HG02870 (cell line): ENCODE measurements at regions not wholly inside any gene's neighbourhood (a gene's known extent, or its start where the extent isn't known, plus 50 kb on each side); places are given as distances from the start of the nearest gene placed in this dataset.
"Not testable (repeated sequence)": the region's sequence is repeated elsewhere in the genome, so short reads cannot be mapped to it uniquely, and the experiment has no call there.

Source experiments
- ATAC-seq: cut with Tn5 transposase; IDR thresholded peaks from one replicate; pipeline ENCODE4 v1.9.1; 2021; ENCODE audit warnings: mild to moderate bottlenecking, moderate library complexity; ENCODE audit not compliant: unreplicated experiment

DNA sequence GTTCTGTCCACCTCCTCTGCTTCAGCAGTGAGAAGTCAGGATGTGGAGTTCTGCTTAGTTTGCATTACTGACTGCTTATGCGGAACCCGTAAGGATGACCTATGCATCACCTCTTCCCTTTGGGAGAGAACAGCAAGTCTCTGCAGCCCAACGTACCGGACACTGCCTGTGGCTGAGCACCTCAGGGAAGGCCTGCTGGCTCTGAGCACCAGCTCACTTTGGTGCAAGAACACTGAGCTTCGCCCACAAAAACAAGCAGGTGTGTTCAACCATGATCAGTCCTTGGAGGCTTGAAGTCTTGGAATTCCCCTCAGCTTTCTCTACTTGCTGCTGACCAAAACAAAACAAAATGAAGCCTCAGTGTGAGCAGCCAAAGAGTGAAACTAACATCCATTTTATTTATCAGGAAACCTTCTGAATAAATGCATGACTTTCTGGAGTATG, 52.7 kb upstream of the NCK2 start:
- peak; percentile 73 for ATAC-seq

DNA sequence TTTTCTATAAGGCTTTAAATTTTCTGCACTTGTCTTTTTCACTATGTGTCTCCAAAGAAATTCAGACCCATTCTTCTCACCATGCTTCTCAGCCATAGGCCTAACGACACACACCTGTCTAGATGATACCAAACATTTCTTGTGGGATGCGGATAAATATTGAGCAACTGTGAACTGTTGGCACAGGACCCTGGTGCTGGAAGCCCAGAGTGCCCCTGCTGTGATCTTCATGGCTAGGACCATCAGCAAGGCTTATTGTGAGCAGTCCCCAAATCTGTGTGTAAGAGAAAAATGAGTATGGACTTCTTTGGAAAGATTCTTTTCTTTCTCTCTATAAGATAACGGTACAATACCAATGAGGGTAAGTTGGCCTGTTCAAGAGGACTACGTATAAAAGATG, 54.1 kb upstream of the NCK2 start:
- no peak for ATAC-seq

DNA sequence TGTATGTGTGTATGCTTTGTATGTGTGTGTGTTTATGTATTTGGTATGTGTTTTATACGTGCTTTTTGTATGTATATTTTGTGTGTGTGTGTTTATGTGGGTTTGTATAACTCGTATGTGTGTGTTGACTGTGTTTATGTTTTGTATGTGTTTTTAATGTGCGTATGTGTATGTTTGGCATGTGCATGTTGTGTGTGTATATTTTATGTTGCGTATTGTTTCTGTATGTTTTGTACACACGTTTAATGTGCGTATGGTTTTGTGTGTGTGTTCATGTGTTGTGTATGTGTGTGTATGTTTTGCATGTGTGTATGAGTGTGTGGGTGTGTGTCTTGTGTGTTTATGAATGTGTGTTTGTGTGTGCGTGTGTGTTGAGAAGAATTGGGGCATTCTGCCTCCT, 55.2 kb upstream of the NCK2 start:
- no peak for ATAC-seq

DNA sequence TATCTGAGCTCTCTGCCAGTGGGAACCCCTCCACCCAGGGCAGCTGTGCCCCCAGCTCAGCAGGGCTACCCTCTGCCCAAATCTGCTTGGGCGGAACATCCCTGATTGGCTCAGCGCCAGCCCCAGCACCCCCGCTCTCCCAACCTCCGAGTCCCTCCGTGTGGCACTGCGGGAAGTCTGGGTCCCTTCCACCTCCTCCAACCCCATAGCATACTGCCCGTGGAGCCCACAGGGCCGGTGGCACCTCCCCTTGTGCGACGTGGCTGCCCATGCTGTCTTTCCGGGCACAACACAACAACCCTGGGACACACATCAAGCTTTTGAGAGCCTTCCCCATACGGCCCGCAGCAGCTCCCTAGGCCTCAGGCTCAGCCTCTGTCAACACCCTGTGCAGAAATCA, 55.8 kb upstream of the NCK2 start:
- no peak for ATAC-seq

DNA sequence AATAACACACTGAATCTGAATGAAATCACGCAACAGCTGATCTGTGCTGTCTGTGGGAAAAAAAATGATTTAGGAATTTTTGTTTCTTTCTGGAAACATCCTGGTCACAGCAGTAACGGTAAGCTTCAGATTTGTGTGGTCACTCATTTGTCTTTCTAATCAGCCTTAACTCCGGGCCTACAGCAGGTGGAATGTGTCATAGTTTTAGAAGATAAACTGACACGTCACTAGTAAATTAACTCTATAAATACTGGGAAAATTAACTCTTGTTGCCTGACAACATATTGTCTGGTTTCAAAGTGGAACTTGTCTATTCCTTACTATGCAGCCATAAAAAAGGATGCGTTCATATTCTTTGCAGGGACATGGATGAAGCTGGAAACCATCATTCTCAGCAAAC, 58.1 kb upstream of the NCK2 start:
- no peak for ATAC-seq

DNA sequence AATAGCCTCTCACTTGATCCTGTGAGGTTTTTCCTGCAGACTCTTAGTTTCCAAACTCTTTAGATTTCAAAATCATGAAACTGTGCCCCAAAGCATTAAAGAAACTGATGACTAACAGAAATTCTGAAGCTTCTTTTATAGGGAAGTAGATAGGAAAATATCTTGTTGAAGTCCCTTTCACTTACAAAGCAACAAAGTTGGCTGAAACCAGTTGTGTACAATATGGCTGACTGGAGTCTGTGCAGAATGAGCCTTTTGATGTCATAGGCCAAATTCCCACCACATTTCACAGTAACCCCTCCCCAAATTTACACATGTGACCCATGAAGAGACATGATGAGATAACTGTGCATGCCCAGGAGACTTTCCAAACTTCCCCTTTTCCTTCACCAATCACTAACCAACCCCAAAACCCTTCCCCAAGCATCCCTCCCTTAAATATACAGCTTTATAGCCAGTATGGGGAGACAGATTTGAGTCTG, 61.7 kb upstream of the NCK2 start:
- ATAC-seq: no peak

DNA sequence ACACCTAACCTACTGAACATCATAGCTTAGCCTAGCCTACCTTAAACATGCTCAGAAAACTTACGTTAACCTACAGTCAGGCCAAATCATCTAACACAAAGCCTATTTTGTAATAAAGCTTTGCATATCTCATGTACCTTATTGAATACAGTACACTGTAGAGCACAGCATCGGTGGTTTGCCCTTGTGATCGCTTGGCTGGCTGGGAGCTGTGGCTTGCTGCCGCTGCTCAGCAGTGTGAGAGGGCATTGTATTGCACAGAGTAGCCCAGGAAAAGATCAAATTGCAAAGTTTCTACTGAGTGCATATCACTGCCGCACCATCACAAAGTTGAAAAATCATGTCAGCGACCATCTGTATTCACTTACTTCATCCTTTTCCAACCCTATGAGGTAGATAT, 62.3 kb upstream of the NCK2 start:
- no peak for ATAC-seq

DNA sequence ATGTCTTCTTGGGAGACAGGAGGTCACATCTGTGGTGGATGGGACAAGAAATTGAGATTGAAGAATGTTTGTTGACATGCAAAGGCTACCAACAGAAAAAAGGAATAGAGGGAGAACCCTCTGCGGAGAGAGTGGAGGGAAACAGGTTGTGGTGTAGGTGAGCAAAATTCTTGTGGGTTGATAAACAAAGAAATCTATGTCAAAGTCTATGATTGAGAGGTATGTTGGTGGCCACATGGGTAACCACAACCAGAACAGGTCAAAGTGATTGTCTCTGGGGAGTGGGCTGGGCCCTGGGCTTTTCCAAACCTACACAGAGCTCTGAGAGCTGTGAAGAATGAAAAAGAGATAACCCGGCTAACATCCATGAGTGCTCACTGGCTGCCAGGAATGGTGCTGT, 62.8 kb upstream of the NCK2 start:
- no peak for ATAC-seq

DNA sequence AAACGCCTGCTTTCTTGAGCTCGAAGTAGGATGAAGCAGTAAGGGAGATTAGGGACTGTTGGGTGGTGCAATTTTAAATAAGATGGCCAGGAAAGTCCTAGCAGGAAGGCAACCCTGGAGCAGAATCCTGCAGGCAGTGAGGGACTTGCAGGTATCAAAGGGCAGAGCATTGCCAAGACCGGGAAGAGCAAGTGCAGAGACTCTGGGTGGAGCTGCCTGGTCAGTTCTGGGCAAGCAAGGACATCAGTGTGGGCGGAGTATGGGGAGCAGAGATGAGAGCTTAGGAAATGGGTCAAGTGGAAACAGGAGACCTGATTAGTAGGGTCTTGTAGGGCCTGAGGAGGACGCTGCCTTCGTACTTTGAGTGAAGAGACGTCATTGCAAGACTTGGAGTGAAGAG, 64.4 kb upstream of the NCK2 start:
- ATAC-seq: no peak

DNA sequence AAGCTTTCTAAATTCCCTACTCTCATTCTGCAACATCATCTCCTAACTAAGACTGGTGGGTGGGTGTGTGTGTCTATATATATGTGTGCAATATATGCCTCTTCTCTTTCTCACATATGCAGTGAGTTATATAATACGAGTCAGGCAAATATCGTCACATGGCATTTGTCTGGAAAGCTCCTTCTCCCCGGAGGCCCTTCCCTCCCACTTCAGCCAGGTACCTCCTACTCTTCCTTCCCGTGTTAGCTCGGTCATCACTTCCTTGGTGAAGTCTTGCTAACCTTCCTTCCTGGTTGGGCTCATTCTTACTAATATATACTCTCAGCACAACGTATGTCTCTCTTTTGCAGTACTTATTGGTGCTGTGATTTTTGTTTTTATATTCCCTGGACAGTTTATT, 66.4 kb upstream of the NCK2 start:
- no peak for ATAC-seq

DNA sequence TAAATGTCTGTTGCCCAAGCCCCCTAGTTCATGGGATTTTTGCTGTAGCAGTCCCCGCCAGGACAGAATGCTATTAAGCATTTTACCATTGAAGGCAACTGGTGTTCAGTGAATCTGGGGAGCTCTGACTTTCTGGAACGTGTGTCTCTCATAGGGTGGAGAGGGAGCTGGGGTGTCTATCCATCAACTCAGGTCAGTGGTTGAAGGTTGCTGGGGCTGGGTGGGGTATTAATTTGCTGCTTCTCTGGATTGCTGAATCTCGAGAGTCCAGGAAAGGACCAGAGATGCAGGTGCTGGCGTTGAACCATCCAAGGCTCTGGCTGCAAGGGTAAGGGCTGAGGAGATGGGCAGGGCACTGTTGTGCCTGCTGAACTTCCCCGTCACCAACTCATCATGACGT, 66.8 kb upstream of the NCK2 start:
- ATAC-seq: no peak

DNA sequence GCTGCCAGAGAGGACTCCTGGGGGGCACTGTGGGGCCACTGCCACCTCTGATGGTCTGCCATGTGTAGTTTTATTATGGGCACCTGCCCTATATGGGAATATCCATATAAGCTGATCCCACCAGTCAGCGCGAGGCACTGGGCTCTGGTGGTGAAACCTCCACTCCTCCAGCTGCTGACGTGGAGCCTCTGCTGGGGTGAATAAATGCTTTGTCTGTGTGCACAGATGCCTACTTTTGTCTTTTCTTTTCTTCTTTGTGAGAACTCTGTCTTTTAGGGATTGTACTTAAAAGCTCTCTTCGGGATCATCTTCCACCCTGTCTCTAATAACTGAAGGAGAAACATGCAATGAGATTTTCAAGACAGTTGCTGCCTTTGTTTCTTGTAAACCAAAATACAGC, 68.9 kb upstream of the NCK2 start:
- ATAC-seq: no peak

DNA sequence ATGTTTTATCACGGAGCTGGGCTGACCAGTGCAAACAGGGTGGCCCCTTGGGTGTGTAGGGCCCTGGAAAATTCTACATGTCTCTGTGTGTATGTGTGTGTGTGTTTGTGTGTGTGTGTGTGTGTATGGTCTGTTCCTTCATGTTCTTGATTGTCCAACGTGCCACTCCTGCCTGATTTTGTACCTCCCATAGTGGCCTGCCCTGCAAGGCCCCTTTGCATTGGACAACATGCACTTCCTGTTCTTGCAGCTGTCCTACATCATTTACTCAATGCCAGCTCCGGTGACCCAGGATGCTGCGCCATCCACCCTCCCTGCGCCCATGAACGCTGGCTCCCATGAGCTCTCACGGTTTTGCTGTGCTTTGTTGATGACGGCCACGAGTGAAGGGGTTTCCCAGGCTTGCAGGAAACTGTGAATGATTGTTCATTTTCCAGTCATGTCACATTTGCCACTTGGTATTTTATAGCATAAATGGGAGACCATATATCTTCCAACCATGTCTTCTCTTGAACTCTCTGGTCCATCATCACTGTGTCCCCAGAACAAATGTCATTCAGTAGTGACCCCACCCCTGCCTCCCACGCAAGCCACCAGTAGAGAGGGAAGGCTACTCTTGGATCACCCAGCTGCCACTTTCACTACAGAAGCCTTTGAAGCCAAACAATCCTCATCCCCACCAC, 69.7 kb upstream of the NCK2 start:
- ATAC-seq: no peak

DNA sequence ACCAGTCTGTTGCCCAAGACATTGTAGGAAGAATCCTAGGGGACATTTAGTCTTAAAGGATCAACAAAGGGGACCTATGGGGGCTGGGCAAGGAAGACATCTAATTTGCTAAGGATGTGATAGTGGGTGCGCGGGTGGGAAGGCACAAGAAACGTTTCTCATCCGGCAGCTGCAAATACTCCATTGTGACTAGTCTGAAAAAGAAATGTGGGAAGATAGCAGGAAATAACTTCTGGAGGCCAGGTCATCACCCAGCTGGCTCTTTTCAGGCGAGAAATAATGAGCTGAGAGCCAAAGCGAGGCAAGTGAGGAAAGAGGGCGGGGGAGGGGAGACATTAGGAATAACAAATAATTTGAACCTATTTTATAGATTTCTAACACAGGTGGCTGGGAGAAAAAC, 70.3 kb upstream of the NCK2 start:
- ATAC-seq: no peak

DNA sequence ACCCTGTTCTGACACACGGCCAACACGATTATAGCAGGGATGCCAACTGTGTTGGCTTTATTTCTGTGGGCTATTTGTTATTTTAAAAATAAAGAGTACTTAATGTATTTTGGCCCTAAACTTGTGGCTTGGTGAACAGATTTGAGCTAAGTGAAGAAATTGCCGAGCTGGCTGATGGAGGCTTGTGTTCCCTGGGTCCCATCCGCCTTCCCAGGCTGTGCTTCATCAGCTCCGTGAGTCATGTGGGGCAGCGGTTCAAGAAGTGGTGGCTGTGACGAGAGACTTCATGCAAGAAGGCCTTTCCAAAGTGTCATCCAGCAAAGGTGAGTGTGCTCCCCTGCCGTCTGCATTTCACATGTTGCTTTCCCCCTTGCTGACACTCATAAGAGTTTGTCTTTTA, 73.6 kb upstream of the NCK2 start:
- no peak for ATAC-seq

DNA sequence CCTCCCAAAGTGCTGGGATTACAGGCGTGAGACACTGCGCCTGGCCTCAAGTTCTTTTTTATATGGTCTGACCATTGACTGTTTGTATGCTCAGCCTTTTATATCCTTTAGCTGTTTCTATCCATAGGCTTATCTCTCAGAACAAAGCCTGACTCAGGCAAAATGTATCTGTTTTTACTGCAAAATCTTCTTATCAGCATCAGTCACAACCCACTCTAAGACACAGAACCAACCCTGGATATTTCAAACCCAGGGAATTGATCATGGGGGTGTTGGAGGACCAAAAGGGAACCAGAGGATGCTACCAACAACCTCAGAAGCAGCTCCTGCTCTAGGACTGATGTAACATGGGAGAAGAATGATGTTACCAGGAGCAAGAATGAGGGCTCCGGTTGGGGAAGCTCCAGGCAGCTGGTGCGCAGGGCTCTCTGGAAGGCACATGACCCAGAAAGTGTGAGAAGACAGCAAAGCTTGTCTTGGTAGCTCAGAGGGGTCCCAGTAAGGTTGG, 75.3 kb upstream of the NCK2 start:
- ATAC-seq: no peak

DNA sequence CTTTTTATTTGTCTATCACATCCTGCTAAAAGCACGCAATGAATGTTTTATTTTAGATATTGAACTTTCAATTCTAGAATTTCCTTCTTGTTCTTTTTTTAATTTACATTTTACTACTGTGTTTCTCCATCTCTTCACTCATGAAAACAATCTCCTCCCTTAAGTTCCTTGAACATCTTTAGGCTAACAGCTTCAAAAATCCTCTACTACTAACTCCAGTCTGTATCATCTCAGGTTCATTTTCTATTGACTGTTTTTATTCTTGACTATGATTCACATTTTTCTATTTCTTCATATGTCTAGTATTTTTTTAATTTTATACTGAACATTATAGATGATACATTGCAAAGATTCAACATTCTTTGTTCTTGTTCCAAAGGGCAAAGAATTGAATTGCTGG, 79.2 kb upstream of the NCK2 start:
- no peak for ATAC-seq

DNA sequence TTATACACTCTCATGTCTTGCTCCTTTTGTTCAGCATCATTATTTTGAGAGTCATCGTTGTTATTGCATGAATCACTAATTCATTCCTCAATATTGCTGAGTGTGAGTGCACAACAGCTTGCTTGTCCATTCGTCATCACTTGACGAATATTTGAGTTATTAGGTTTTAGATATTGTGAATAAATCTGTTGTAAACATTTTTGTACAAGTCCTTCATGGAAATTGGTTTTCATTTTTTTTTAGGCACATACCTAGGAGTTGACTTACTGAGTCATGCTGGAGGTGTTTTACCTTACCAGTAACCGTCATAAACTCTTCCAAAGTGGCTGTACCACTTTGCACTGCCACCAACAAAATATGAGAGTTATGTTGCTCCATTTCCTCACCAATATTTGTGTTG, 84.2 kb upstream of the NCK2 start:
- ATAC-seq: no peak

DNA sequence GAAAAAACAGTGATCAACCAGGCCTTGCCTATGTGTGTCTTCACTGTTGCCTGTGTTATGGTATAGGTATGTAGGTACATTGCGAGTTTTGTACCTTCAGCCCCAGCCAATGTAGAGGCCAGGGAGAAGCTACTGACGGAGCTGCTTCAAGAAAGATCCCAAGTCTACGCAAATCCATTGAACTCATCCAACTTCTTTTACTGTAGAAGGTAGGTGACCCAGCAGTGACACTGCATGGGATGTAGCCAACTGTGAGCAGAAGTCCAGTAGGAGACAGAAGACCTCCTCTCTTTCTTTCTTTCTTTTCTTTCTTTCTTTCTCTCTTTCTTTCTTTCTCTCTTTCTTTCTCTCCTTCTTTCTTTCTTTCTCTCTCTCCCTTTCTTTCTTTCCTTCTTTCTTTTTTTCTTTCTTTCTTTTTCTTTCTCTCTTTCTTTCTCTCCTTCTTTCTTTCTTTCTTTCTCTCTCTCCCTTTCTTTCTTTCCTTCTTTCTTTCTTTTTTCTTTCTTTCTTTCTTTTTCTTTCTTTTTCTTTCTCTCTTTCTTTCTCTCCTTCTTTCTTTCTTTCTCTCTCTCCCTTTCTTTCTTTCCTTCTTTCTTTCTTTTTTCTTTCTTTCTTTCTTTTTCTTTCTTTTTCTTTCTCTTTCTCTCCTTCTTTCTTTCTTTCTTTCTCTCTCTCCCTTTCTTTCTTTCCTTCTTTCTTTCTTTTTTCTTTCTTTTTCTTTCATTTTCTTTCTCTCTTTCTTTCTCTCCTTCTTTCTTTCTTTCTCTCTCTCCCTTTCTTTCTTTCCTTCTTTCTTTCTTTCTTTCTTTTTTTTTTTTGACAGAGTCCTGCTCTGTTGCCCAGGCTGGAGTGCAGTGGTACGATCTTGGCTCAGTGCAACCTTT, 88.7 kb upstream of the NCK2 start:
- ATAC-seq: not testable (repeated sequence)

DNA sequence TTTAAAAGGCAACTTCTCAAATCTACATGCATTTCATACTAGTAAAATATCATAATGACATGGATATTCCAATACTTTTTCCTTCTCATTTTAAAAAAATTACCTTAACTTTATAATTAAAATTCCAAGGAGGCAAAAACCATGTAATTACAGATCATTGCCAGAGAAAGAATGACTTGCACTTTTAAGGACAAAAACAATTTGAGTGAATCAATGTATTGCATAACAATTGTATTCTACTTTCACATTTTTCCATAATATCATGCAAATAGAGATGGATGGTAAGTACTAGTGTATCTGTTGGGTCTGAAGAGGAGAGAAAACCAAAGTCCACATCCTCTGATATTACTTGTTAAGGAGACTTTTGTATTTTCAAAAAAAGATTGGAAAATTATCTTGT, 89.5 kb upstream of the NCK2 start:
- ATAC-seq: no peak

DNA sequence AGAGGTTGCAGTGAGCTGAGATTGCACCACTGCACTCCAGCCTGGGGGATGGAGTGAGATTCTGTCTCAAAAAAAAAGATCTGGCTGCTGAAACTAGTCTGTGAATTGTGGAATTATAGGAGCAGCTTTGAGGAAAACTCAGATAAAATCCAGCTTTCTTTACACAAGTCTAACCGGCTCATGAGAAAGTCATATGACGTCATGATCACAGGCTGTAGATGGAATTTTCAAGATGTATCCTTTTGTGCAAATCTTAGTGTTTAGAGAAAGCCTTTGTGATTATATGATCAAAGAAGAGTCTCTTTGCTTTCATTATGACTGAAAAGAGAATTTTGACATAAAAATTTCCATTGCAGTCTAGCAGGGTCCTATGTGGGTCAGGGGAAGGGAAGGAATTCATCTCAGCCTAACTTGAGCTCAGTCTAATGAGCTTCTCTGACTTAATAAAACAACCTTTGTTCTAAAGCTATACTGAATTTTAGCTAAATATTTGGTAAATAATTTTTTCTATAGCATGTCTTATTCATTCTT, 90.2 kb upstream of the NCK2 start:
- no peak for ATAC-seq

DNA sequence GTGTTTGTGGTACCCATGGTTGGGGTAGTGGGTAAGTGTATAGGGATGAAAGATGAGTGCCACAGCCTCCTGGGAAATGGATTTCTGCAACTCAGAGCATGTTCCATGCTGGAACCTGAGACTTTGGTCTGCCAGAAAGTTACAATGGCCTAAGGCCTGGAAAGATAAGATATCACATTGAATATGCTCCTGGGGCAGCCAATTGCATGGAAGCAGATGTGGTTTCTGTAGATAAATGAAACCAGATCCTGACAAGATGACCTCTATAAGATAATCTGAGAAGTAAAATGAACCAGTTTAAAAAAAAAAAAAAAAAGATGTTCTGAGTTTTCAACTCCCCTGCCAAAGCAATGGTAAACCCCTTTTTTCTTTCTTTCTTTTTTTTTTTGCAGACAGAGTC, 91.4 kb upstream of the NCK2 start:
- ATAC-seq: no peak
